IMR-90 (cell line): ENCODE measurements at regions not wholly inside any gene's neighbourhood (a gene's known extent, or its start where the extent isn't known, plus 50 kb on each side); places are given as distances from the start of the nearest gene placed in this dataset.

Experiments used
- ATAC-seq: fragments of 200-7000 bp; cut with Tn5 transposase; 2 replicates; pipeline ENCODE4 v1.9.1; 2020; ENCODE audit warnings: low read depth, mild to moderate bottlenecking, moderate library complexity
- BruUV-seq: library from RNA; stranded (reverse); fragments of 400-500 nt; replicated peaks from 2 replicates; lab custom pipeline; 2021; lab: Mats Ljungman, UMichigan
- CTCF ChIA-PET: fragments of 300-600 bp; formaldehyde crosslinking; extraction: SDS; loops from one replicate; lab custom pipeline; 2021; ENCODE audit warnings: antibody characterized with exemption; lab: Yijun Ruan, JAX
- POLR2A ChIA-PET: fragments of 300-600 bp; sonication (Branson Sonifier 250); formaldehyde crosslinking; loops from one replicate; lab custom pipeline; 2022; ENCODE audit warnings: antibody characterized with exemption; ENCODE audit not compliant: unreplicated experiment; lab: Charles Lee
- DNase-seq: peaks from one replicate; pipeline ENCODE4 v3.0.0; 2013
- H2AFZ ChIP-seq: replicated peaks from 2 replicates; pipeline ENCODE3; 2013; ENCODE audit warnings: low read length, mild to moderate bottlenecking; ENCODE audit not compliant: poor library complexity
- H2AK5ac ChIP-seq: 2 replicates; pipeline ENCODE4 v1.6.1; 2013; ENCODE audit warnings: low read depth, low read length, inconsistent platforms
- H2AK9ac ChIP-seq: replicated peaks from 2 replicates; pipeline ENCODE3; 2013; ENCODE audit warnings: mild to moderate bottlenecking, low read depth, low read length, moderate library complexity; ENCODE audit not compliant: poor library complexity
- H2BK120ac ChIP-seq: 2 replicates; pipeline ENCODE4 v1.6.1; 2013; ENCODE audit warnings: low read depth, low read length, inconsistent platforms
- H2BK15ac ChIP-seq: 3 replicates; pipeline ENCODE4 v1.6.1; 2013; ENCODE audit warnings: low read depth, low read length, inconsistent platforms
- H2BK20ac ChIP-seq: 2 replicates; pipeline ENCODE4 v1.6.1; 2013; ENCODE audit warnings: low read depth, mild to moderate bottlenecking, inconsistent platforms, low read length, moderate library complexity
- H2BK5ac ChIP-seq: 2 replicates; pipeline ENCODE4 v1.6.1; 2013; ENCODE audit warnings: mild to moderate bottlenecking, low read depth, low read length, inconsistent platforms; ENCODE audit not compliant: poor library complexity, severe bottlenecking
- H3K14ac ChIP-seq: replicated peaks from 2 replicates; pipeline ENCODE4 v1.6.1; 2013; ENCODE audit warnings: low read depth, low read length, inconsistent platforms
- H3K18ac ChIP-seq: 2 replicates; pipeline ENCODE4 v1.6.1; 2013; ENCODE audit warnings: low read depth, low read length, control low read depth
- H3K23ac ChIP-seq: 2 replicates; pipeline ENCODE4 v1.6.1; 2013; ENCODE audit warnings: low read depth, low read length, inconsistent platforms
- H3K27ac ChIP-seq: 2 replicates; pipeline ENCODE4 v1.5.1; 2013; ENCODE audit warnings: mild to moderate bottlenecking, control low read depth, low read length; ENCODE audit not compliant: insufficient read depth
- H3K27me3 ChIP-seq: 2 replicates; pipeline ENCODE4 v1.6.1; 2013; ENCODE audit warnings: low read length; ENCODE audit not compliant: control insufficient read depth, insufficient read depth
- H3K36me3 ChIP-seq: 2 replicates; pipeline ENCODE4 v1.6.1; 2013; ENCODE audit warnings: low read length, mixed read lengths; ENCODE audit not compliant: control insufficient read depth, insufficient read depth
- H3K4ac ChIP-seq: 2 replicates; pipeline ENCODE4 v1.6.1; 2013; ENCODE audit warnings: low read depth, low read length, inconsistent platforms
- H3K4me1 ChIP-seq: 2 replicates; pipeline ENCODE4 v1.6.1; 2013; ENCODE audit warnings: low read length, mixed read lengths; ENCODE audit not compliant: control insufficient read depth, insufficient read depth
- H3K4me2 ChIP-seq: 2 replicates; pipeline ENCODE4 v1.6.1; 2013; ENCODE audit warnings: low read depth, mild to moderate bottlenecking, control low read depth, low read length, moderate library complexity
- H3K4me3 ChIP-seq: 2 replicates; pipeline ENCODE4 v1.5.1; 2013; ENCODE audit warnings: low read depth, mild to moderate bottlenecking, control low read depth, low read length, moderate library complexity; ENCODE audit not compliant: insufficient read depth
- H3K56ac ChIP-seq: 2 replicates; pipeline ENCODE4 v1.6.1; 2013; ENCODE audit warnings: low read length, inconsistent platforms; ENCODE audit not compliant: insufficient read depth; ENCODE audit errors: extremely low read depth
- H3K79me1 ChIP-seq, 2 experiments: 2 replicates each; pipeline ENCODE4 v1.6.1; 2013; ENCODE audit warnings: low read length in 2 of 2, inconsistent platforms in 1 of 2, low read depth in 1 of 2
- H3K9ac ChIP-seq: 2 replicates; pipeline ENCODE4 v1.6.1; 2013; ENCODE audit warnings: low read depth, low read length, control low read depth
- H3K9me1 ChIP-seq: 2 replicates; pipeline ENCODE4 v1.6.1; 2013; ENCODE audit warnings: low read length, inconsistent platforms; ENCODE audit not compliant: insufficient read depth
- H3K9me3 ChIP-seq: 2 replicates; pipeline ENCODE4 v1.6.1; 2013; ENCODE audit warnings: low read length; ENCODE audit not compliant: control insufficient read depth, insufficient read depth
- H4K20me1 ChIP-seq: 2 replicates; pipeline ENCODE4 v1.6.1; 2013; ENCODE audit warnings: low read length, inconsistent platforms; ENCODE audit not compliant: insufficient read depth
- H4K5ac ChIP-seq: 2 replicates; pipeline ENCODE4 v1.6.1; 2013; ENCODE audit warnings: mild to moderate bottlenecking, low read depth, low read length, control low read depth
- H4K8ac ChIP-seq, 2 experiments: 2 replicates each; pipeline ENCODE4 v1.6.1; 2013; ENCODE audit warnings: low read depth in 2 of 2, low read length in 2 of 2, control low read depth in 1 of 2, inconsistent platforms in 1 of 2
- H4K91ac ChIP-seq: 2 replicates; pipeline ENCODE4 v1.6.1; 2013; ENCODE audit warnings: low read depth, low read length, inconsistent platforms; ENCODE audit not compliant: insufficient read depth
- BHLHE40 ChIP-seq: fragments of 150-350 bp; IDR thresholded peaks from 2 replicates; pipeline ENCODE4 v1.6.1; 2016; ENCODE audit warnings: mild to moderate bottlenecking, low read depth, low read length
- CEBPB ChIP-seq: IDR thresholded peaks from 2 replicates; pipeline ENCODE4 v1.6.1; 2012; ENCODE audit warnings: low read depth, low read length, improper control_type of control experiment
- CHD1 ChIP-seq: IDR thresholded peaks from 2 replicates; pipeline ENCODE4 v1.6.1; 2012; ENCODE audit warnings: low read depth, low read length, improper control_type of control experiment
- FOS ChIP-seq: fragments of 150-350 bp; IDR thresholded peaks from 2 replicates; pipeline ENCODE4 v1.6.1; 2016; ENCODE audit warnings: low read depth, low read length
- MAFK ChIP-seq: IDR thresholded peaks from 2 replicates; pipeline ENCODE4 v1.6.1; 2012; ENCODE audit warnings: low read depth, low read length, improper control_type of control experiment
- MAZ ChIP-seq: IDR thresholded peaks from 2 replicates; pipeline ENCODE4 v1.6.1; 2012; ENCODE audit warnings: low read depth, mild to moderate bottlenecking, low read length, improper control_type of control experiment, moderate library complexity, borderline replicate concordance
- MXI1 ChIP-seq: IDR thresholded peaks from 2 replicates; pipeline ENCODE4 v1.6.1; 2012; ENCODE audit warnings: low read depth, mild to moderate bottlenecking, low read length, moderate library complexity, borderline replicate concordance
- NFE2L2 ChIP-seq: fragments of 150-350 bp; IDR thresholded peaks from 2 replicates; pipeline ENCODE4 v1.6.1; 2016; ENCODE audit warnings: low read depth, mild to moderate bottlenecking, low read length
- POLR2A ChIP-seq: IDR thresholded peaks from 2 replicates; pipeline ENCODE4 v1.6.1; 2012; ENCODE audit warnings: mild to moderate bottlenecking, low read depth, low read length
- RAD21 ChIP-seq: IDR thresholded peaks from 2 replicates; pipeline ENCODE4 v1.6.1; 2012; ENCODE audit warnings: low read length, improper control_type of control experiment
- RCOR1 ChIP-seq: IDR thresholded peaks from 2 replicates; pipeline ENCODE4 v1.6.1; 2012; ENCODE audit warnings: mild to moderate bottlenecking, low read length, improper control_type of control experiment; ENCODE audit not compliant: insufficient replicate concordance
- RFX5 ChIP-seq: IDR thresholded peaks from 2 replicates; pipeline ENCODE4 v1.8.0; 2012; ENCODE audit warnings: low read depth, mild to moderate bottlenecking, low read length, moderate library complexity
- SMC3 ChIP-seq: fragments of 150-350 bp; IDR thresholded peaks from 2 replicates; pipeline ENCODE4 v1.6.1; 2016; ENCODE audit warnings: low read depth, mild to moderate bottlenecking, antibody characterized with exemption, low read length, moderate library complexity
- dilution Hi-C: fragments of 300-500 bp; cut with HindIII; formaldehyde crosslinking; loops from one replicate; pipeline ENCODE4 v1.14.3; 2018; ENCODE audit warnings: low sequenced_read_pairs; ENCODE audit not compliant: unreplicated experiment
- in situ Hi-C: fragments of 300-500 bp; cut with MboI; formaldehyde crosslinking; loops from 3 replicates; pipeline ENCODE4 v1.14.3; 2019; ENCODE audit warnings: low sequenced_read_pairs, inconsistent platforms, mixed read lengths
- intact Hi-C: fragments of 100-400 bp; cut with micrococcal nuclease; formaldehyde crosslinking; loops from 2 replicates; pipeline ENCODE4 v1.10.0; 2022
- TF ChIP-seq, protein P1 (sequence below): conservative IDR thresholded peaks from 2 replicates; pipeline ENCODE4 v1.5.1; 2012; ENCODE audit warnings: mild to moderate bottlenecking, low read depth, low read length, improper control_type of control experiment
- TF ChIP-seq, protein P2 (sequence below): fragments of 150-350 bp; IDR thresholded peaks from 2 replicates; pipeline ENCODE4 v1.6.1; 2017; ENCODE audit warnings: mild to moderate bottlenecking, antibody characterized with exemption, low read length, low read depth
- TF ChIP-seq, protein P3 (sequence below): fragments of 150-350 bp; IDR thresholded peaks from 2 replicates; pipeline ENCODE4 v1.6.1; 2016; ENCODE audit warnings: low read depth, mild to moderate bottlenecking, low read length, moderate library complexity, borderline replicate concordance

GRCh38 chr4:132264176-132264575 lies 884.9 kb upstream of the PCDH10 start:
- no peak overlapping the region for H3K56ac ChIP-seq
- H3K4ac ChIP-seq, result no peak overlapping the region
- no peaks in the 10 kb centered on the region for H3K4me1 ChIP-seq
- dilution Hi-C loops (no loop called here), in situ Hi-C loops (no loop called here), intact Hi-C loops (no loop called here)
- no peak overlapping the region for H2BK120ac ChIP-seq
- H2AK9ac ChIP-seq, result no peak overlapping the region
- no peak overlapping the region for H3K18ac ChIP-seq
- DNase-seq (no peak), ATAC-seq (no peak)
- no peaks in the 10 kb centered on the region for H3K27me3 ChIP-seq
- H3K23ac ChIP-seq, result no peak overlapping the region
- H4K20me1 ChIP-seq, result no peaks in the 10 kb centered on the region
- H4K5ac ChIP-seq, result no peak overlapping the region
- no peaks in the 10 kb centered on the region for H3K9me1 ChIP-seq
- TF ChIP-seq FOS (no peak), BHLHE40 (no peak), CEBPB (no peak), NFE2L2 (no peak), CHD1 (no peak), RCOR1 (no peak), MXI1 (no peak), MAFK (no peak), SMC3 (no peak), POLR2A (no peak), RFX5 (no peak), MAZ (no peak), RAD21 (no peak)
- TF ChIP-seq, protein P1, sequence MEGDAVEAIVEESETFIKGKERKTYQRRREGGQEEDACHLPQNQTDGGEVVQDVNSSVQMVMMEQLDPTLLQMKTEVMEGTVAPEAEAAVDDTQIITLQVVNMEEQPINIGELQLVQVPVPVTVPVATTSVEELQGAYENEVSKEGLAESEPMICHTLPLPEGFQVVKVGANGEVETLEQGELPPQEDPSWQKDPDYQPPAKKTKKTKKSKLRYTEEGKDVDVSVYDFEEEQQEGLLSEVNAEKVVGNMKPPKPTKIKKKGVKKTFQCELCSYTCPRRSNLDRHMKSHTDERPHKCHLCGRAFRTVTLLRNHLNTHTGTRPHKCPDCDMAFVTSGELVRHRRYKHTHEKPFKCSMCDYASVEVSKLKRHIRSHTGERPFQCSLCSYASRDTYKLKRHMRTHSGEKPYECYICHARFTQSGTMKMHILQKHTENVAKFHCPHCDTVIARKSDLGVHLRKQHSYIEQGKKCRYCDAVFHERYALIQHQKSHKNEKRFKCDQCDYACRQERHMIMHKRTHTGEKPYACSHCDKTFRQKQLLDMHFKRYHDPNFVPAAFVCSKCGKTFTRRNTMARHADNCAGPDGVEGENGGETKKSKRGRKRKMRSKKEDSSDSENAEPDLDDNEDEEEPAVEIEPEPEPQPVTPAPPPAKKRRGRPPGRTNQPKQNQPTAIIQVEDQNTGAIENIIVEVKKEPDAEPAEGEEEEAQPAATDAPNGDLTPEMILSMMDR, result no peak
- TF ChIP-seq, protein P2, sequence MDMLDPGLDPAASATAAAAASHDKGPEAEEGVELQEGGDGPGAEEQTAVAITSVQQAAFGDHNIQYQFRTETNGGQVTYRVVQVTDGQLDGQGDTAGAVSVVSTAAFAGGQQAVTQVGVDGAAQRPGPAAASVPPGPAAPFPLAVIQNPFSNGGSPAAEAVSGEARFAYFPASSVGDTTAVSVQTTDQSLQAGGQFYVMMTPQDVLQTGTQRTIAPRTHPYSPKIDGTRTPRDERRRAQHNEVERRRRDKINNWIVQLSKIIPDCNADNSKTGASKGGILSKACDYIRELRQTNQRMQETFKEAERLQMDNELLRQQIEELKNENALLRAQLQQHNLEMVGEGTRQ, result no peak
- TF ChIP-seq, protein P3, sequence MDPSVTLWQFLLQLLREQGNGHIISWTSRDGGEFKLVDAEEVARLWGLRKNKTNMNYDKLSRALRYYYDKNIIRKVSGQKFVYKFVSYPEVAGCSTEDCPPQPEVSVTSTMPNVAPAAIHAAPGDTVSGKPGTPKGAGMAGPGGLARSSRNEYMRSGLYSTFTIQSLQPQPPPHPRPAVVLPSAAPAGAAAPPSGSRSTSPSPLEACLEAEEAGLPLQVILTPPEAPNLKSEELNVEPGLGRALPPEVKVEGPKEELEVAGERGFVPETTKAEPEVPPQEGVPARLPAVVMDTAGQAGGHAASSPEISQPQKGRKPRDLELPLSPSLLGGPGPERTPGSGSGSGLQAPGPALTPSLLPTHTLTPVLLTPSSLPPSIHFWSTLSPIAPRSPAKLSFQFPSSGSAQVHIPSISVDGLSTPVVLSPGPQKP, result no peak
- H4K8ac ChIP-seq, result no peak overlapping the region
- H3K14ac ChIP-seq, result no peak overlapping the region
- H3K4me2 ChIP-seq, result no peak overlapping the region
- no peak overlapping the region for H2AFZ ChIP-seq
- no peak overlapping the region for H3K27ac ChIP-seq
- no peak overlapping the region for H4K91ac ChIP-seq
- no peak overlapping the region for H3K9ac ChIP-seq
- H2BK15ac ChIP-seq, result no peak overlapping the region
- no peaks in the 10 kb centered on the region for H3K79me1 ChIP-seq
- H3K36me3 ChIP-seq, result no peaks in the 10 kb centered on the region
- H3K4me3 ChIP-seq, result no peak overlapping the region
- POLR2A ChIA-PET, result no interaction called here
- H2BK5ac ChIP-seq, result no peak overlapping the region
- CTCF ChIA-PET, result interaction anchor here (0.7 kb wide), 1 partner anchor 766 kb away, joined by 5 read pairs; no protein-coding TSS in a partner anchor
- no peak overlapping the region for H2BK20ac ChIP-seq
- H3K9me3 ChIP-seq, result no peaks in the 10 kb centered on the region
- no TSS peak for BruUV-seq
- H2AK5ac ChIP-seq, result no peak overlapping the region
